HL-60 (cell line): ENCODE measurements at regions not wholly inside any gene's neighbourhood (a gene's known extent, or its start where the extent isn't known, plus 50 kb on each side); places are given as distances from the start of the nearest gene placed in this dataset.

Source experiments
- GABPA ChIP-seq: IDR thresholded peaks from 2 replicates; pipeline ENCODE4 v1.6.1; 2012; ENCODE audit warnings: low read depth
- POLR2AphosphoS5 ChIP-seq: IDR thresholded peaks from 2 replicates; pipeline ENCODE4 v1.6.1; 2012; ENCODE audit warnings: low read depth
- TF ChIP-seq, protein P1 (sequence below): IDR thresholded peaks from 2 replicates; pipeline ENCODE4 v1.6.1; 2012; ENCODE audit warnings: low read depth; ENCODE audit not compliant: insufficient replicate concordance
- TF ChIP-seq, protein P2 (sequence below): IDR thresholded peaks from one replicate; pipeline ENCODE4 v1.5.1; 2011; ENCODE audit warnings: low read length, control low read depth, inconsistent platforms; ENCODE audit not compliant: insufficient read depth

DNA sequence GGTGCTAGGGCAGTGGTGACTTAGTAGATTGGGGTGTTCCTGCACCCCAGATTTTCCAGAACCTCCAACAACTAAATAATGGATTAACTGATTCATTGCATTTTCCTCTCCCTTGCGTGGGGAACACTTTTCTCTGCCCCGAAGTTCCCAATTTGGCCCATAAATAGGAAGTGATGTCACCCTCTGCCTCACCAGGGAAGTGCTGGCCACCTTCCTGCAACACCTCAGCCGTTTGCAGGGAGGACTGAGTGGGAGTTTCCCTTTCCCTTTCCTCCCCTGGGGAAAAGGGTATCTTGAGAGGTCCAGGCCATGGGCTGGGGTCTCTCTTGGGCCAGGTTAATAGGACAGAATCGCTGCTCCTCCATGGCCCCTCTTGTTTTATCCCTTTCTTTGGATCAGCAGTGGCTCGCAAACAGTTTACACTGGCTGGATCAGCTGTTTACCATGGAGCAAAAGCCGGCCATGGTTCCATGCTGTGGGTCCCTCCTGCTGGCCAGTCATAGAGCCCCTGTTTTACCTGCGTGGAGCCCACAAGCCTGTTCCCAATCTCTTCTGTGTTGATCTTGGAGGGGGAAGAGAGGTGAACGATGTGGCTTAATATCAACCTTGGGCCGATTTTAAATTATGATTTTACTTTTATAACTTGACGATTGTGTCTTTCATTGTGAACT lies 91.6 kb upstream of the VRK1 start:
- TF ChIP-seq, protein P1, sequence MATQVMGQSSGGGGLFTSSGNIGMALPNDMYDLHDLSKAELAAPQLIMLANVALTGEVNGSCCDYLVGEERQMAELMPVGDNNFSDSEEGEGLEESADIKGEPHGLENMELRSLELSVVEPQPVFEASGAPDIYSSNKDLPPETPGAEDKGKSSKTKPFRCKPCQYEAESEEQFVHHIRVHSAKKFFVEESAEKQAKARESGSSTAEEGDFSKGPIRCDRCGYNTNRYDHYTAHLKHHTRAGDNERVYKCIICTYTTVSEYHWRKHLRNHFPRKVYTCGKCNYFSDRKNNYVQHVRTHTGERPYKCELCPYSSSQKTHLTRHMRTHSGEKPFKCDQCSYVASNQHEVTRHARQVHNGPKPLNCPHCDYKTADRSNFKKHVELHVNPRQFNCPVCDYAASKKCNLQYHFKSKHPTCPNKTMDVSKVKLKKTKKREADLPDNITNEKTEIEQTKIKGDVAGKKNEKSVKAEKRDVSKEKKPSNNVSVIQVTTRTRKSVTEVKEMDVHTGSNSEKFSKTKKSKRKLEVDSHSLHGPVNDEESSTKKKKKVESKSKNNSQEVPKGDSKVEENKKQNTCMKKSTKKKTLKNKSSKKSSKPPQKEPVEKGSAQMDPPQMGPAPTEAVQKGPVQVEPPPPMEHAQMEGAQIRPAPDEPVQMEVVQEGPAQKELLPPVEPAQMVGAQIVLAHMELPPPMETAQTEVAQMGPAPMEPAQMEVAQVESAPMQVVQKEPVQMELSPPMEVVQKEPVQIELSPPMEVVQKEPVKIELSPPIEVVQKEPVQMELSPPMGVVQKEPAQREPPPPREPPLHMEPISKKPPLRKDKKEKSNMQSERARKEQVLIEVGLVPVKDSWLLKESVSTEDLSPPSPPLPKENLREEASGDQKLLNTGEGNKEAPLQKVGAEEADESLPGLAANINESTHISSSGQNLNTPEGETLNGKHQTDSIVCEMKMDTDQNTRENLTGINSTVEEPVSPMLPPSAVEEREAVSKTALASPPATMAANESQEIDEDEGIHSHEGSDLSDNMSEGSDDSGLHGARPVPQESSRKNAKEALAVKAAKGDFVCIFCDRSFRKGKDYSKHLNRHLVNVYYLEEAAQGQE = no peak
- TF ChIP-seq, protein P2, sequence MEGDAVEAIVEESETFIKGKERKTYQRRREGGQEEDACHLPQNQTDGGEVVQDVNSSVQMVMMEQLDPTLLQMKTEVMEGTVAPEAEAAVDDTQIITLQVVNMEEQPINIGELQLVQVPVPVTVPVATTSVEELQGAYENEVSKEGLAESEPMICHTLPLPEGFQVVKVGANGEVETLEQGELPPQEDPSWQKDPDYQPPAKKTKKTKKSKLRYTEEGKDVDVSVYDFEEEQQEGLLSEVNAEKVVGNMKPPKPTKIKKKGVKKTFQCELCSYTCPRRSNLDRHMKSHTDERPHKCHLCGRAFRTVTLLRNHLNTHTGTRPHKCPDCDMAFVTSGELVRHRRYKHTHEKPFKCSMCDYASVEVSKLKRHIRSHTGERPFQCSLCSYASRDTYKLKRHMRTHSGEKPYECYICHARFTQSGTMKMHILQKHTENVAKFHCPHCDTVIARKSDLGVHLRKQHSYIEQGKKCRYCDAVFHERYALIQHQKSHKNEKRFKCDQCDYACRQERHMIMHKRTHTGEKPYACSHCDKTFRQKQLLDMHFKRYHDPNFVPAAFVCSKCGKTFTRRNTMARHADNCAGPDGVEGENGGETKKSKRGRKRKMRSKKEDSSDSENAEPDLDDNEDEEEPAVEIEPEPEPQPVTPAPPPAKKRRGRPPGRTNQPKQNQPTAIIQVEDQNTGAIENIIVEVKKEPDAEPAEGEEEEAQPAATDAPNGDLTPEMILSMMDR = no peak
- TF ChIP-seq GABPA (no peak), POLR2AphosphoS5 (no peak)
